ENCODE measurements at regions not wholly inside any gene's neighbourhood (a gene's known extent, or its start where the extent isn't known, plus 50 kb on each side); places are given as distances from the start of the nearest gene placed in this dataset.

DNA sequence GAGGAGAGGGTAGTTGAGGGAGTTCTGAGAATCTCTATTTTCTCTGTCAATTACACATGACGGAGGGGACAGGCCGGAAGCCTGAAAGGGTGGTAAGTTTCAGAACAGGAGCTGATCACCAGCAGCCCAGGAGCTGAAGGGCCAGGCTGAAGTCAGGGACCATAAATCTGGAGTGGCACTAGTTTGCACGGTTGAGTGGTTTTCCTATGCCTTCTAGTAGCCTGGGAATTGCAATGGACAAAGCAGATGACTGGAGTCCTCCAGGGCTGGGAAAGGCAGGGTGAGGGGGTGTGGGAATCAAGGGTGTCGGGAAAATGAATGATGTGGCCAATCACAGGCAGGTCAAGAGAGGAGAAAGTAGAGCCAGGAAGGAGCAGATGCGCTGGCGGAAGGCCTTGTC, 72.5 kb downstream of the MAGEF1 start:
- Histone ChIP-seq H3K9ac (ENCODE audit: control insufficient read depth, extremely low read depth, insufficient read depth, low read length) (no peak overlapping the region), H3K9me3 (ENCODE audit: control insufficient read depth, low read depth, low read length) (no peaks in the 10 kb centered on the region), H3K36me3 (ENCODE audit: control insufficient read depth in 2 of 2, extremely low read depth in 1 of 2, insufficient read depth in 2 of 2, low read length in 2 of 2) (no peaks in the 10 kb centered on the region), H2AFZ (ENCODE audit: control insufficient read depth, low read length) (no peak overlapping the region), H3K4me1 (ENCODE audit: control insufficient read depth, extremely low read depth, insufficient read depth, low read length) (peaks cover 10% of the 10 kb centered on the region), H4K20me1 (ENCODE audit: control insufficient read depth, extremely low read depth, insufficient read depth, low read length) (no peaks in the 10 kb centered on the region), H3K9me1 (ENCODE audit: control insufficient read depth, extremely low read depth, insufficient read depth, low read length) (no peaks in the 10 kb centered on the region), H3K79me2 (ENCODE audit: control insufficient read depth, insufficient read depth, low read length) (no peaks in the 10 kb centered on the region), H3K4me3 (ENCODE audit: control insufficient read depth in 2 of 3, extremely low read depth in 1 of 3, insufficient read depth in 2 of 3, low read depth in 1 of 3, low read length in 3 of 3) (no peak overlapping the region), H3K27ac (ENCODE audit: control insufficient read depth, insufficient read depth, low read length) (no peak overlapping the region), H3K4me2 (ENCODE audit: control insufficient read depth, extremely low read depth, insufficient read depth, low read depth, low read length) (no peak overlapping the region), H3K27me3 (ENCODE audit: control insufficient read depth, extremely low read depth, insufficient read depth, low read length) (peaks cover 3% of the 10 kb centered on the region)
- DNase-seq (ENCODE audit: low read depth, low spot score) (no peak), FAIRE-seq (no peak)
- dilution Hi-C loops (cut with MboI; ENCODE audit: extremely low pct_ligation_motif_present, low sequenced_read_pairs), result no loop called here
- TF ChIP-seq EZH2 (IDR thresholded peaks at IDR 0.05; ENCODE audit: low read length) (no peak), CTCF (optimal IDR thresholded peaks at IDR 0.05 in 1 of 3, IDR thresholded peaks at IDR 0.05 in 1 of 3, conservative IDR thresholded peaks at IDR 0.05 in 1 of 3; ENCODE audit: extremely low read depth in 1 of 3, insufficient read depth in 2 of 3, low read length in 3 of 3) (no peak)

- DNase-seq (ENCODE audit: low read depth, low spot score), result no peak
- no peaks in the 10 kb centered on the region for H3K9me1 ChIP-seq (ENCODE audit: control insufficient read depth, extremely low read depth, insufficient read depth, low read length)
- no peak overlapping the region for H3K27ac ChIP-seq (ENCODE audit: control insufficient read depth, insufficient read depth, low read length)
- TF ChIP-seq CTCF (optimal IDR thresholded peaks at IDR 0.05 in 1 of 3, IDR thresholded peaks at IDR 0.05 in 1 of 3, conservative IDR thresholded peaks at IDR 0.05 in 1 of 3; ENCODE audit: extremely low read depth in 1 of 3, insufficient read depth in 2 of 3, low read length in 3 of 3) (no peak), EZH2 (IDR thresholded peaks at IDR 0.05; ENCODE audit: low read length) (no peak)
- H3K79me2 ChIP-seq (ENCODE audit: control insufficient read depth, insufficient read depth, low read length), result no peaks in the 10 kb centered on the region
- dilution Hi-C loops (cut with MboI; ENCODE audit: extremely low pct_ligation_motif_present, low sequenced_read_pairs), result no loop called here
- H3K4me2 ChIP-seq (ENCODE audit: control insufficient read depth, extremely low read depth, insufficient read depth, low read depth, low read length), result no peak overlapping the region
- no peaks in the 10 kb centered on the region for H3K36me3 ChIP-seq (ENCODE audit: control insufficient read depth in 2 of 2, extremely low read depth in 1 of 2, insufficient read depth in 2 of 2, low read length in 2 of 2)
- no peak overlapping the region for H2AFZ ChIP-seq (ENCODE audit: control insufficient read depth, low read length)
- no peaks in the 10 kb centered on the region for H4K20me1 ChIP-seq (ENCODE audit: control insufficient read depth, extremely low read depth, insufficient read depth, low read length)
- H3K4me1 ChIP-seq (ENCODE audit: control insufficient read depth, extremely low read depth, insufficient read depth, low read length), result peaks cover 10% of the 10 kb centered on the region
- H3K9ac ChIP-seq (ENCODE audit: control insufficient read depth, extremely low read depth, insufficient read depth, low read length), result no peak overlapping the region
- FAIRE-seq, result no peak
- H3K4me3 ChIP-seq (ENCODE audit: control insufficient read depth in 2 of 3, extremely low read depth in 1 of 3, insufficient read depth in 2 of 3, low read depth in 1 of 3, low read length in 3 of 3), result no peak overlapping the region
- peaks cover 3% of the 10 kb centered on the region for H3K27me3 ChIP-seq (ENCODE audit: control insufficient read depth, extremely low read depth, insufficient read depth, low read length)
- H3K9me3 ChIP-seq (ENCODE audit: control insufficient read depth, low read depth, low read length), result no peaks in the 10 kb centered on the region
Measured at GRCh38 chr3:184637705-184638104, 74.2 kb downstream of the MAGEF1 start.
